CD4-positive, alpha-beta T cell (primary cell): ENCODE measurements at regions not wholly inside any gene's neighbourhood (a gene's known extent, or its start where the extent isn't known, plus 50 kb on each side); places are given as distances from the start of the nearest gene placed in this dataset.
"Not testable (repeated sequence)": the region's sequence is repeated elsewhere in the genome, so short reads cannot be mapped to it uniquely, and the experiment has no call there.

ENCODE experiments used
- ATAC-seq: fragments of 200-7000 bp; cut with Tn5 transposase; one replicate; pipeline ENCODE4 v1.10.0; 2022; ENCODE audit warnings: mild to moderate bottlenecking; ENCODE audit not compliant: poor library complexity
- CTCF ChIA-PET: fragments of 350-600 bp; sonication (Branson Sonifier 250); formaldehyde crosslinking; loops from one replicate; lab custom pipeline; 2021; ENCODE audit warnings: antibody characterized with exemption, inconsistent platforms; lab: Charles Lee
- POLR2A ChIA-PET: fragments of 350-600 bp; sonication (Branson Sonifier 250); formaldehyde crosslinking; loops from one replicate; lab custom pipeline; 2021; ENCODE audit warnings: antibody characterized with exemption, inconsistent platforms; lab: Charles Lee
- DNase-seq, 14 experiments: peaks; one replicate each; pipeline ENCODE4 v3.0.0-alpha.2; 2013 to 2020; ENCODE audit warnings: mixed read lengths in 2 of 14
- H3K27ac ChIP-seq, 2 donors: one replicate each; pipeline versions ENCODE4 v1.5.1 to v1.7.0; 2013; ENCODE audit warnings: low read length in 2 of 2, low read depth in 1 of 2, mild to moderate bottlenecking in 1 of 2
- H3K27me3 ChIP-seq, 2 experiments: 1 replicate in 1 of 2; 2 replicates in 1 of 2; pipeline versions ENCODE4 v1.6.1 to v1.7.0; 2013; ENCODE audit warnings: low read length in 2 of 2, control low read depth in 1 of 2, mild to moderate bottlenecking in 1 of 2, moderate library complexity in 1 of 2; ENCODE audit not compliant: insufficient read depth in 2 of 2, control insufficient read depth in 1 of 2
- H3K36me3 ChIP-seq: one replicate; pipeline ENCODE4 v1.6.1; 2013; ENCODE audit warnings: low read length, control low read depth; ENCODE audit not compliant: insufficient read depth
- H3K4me1 ChIP-seq: one replicate; pipeline ENCODE4 v1.6.1; 2013; ENCODE audit warnings: low read length, control low read depth; ENCODE audit not compliant: insufficient read depth
- H3K4me3 ChIP-seq: one replicate; pipeline ENCODE4 v1.5.1; 2013; ENCODE audit warnings: mild to moderate bottlenecking, low read length, moderate library complexity
- H3K9me3 ChIP-seq, 2 experiments: 1 replicate in 1 of 2; 2 replicates in 1 of 2; pipeline versions ENCODE4 v1.6.1 to v1.7.0; 2013; ENCODE audit warnings: low read length in 2 of 2, mild to moderate bottlenecking in 2 of 2, control low read depth in 1 of 2, moderate library complexity in 1 of 2; ENCODE audit not compliant: control insufficient read depth in 1 of 2, insufficient read depth in 1 of 2
- H3K27ac Mint-ChIP-seq: one replicate; pipeline ENCODE4 v1.8.0; 2020; ENCODE audit warnings: mixed read lengths
- H3K27me3 Mint-ChIP-seq: one replicate; pipeline ENCODE4 v1.8.0; 2021; ENCODE audit warnings: mixed read lengths
- H3K36me3 Mint-ChIP-seq: one replicate; pipeline ENCODE4 v1.8.0; 2021; ENCODE audit warnings: low read depth, mixed read lengths
- H3K4me1 Mint-ChIP-seq: one replicate; pipeline ENCODE4 v1.8.0; 2021; ENCODE audit warnings: low read depth, mixed read lengths
- H3K4me3 Mint-ChIP-seq: one replicate; pipeline ENCODE4 v1.8.0; 2020; ENCODE audit warnings: mild to moderate bottlenecking, mixed read lengths
- H3K9me3 Mint-ChIP-seq: one replicate; pipeline ENCODE4 v1.8.0; 2020; ENCODE audit warnings: mixed read lengths
- intact Hi-C, 2 experiments: fragments of 100-400 bp; cut with DNase I in 1 of 2; cut with micrococcal nuclease in 1 of 2; formaldehyde crosslinking; loops; one replicate each; pipeline versions ENCODE4 v1.15.1 to v1.9.0; 2023 to 2025; cut with DNase I, micrococcal nuclease
- TF ChIP-seq, protein P1 (sequence below): fragments of 200-600 bp; IDR thresholded peaks from one replicate; pipeline ENCODE4 v1.8.0; 2022; ENCODE audit warnings: antibody characterized with exemption, mild to moderate bottlenecking

- Histone ChIP-seq H3K36me3 (no peaks in the 10 kb centered on the region), H3K27ac (no peak overlapping the region), H3K4me3 (no peak overlapping the region), H3K27me3 (no peaks in the 10 kb centered on the region), H3K9me3 (no peaks in the 10 kb centered on the region), H3K4me1 (no peaks in the 10 kb centered on the region)
- no peaks in the 10 kb centered on the region for H3K9me3 Mint-ChIP-seq
- no peaks in the 10 kb centered on the region for H3K36me3 Mint-ChIP-seq
- TF ChIP-seq, protein P1, sequence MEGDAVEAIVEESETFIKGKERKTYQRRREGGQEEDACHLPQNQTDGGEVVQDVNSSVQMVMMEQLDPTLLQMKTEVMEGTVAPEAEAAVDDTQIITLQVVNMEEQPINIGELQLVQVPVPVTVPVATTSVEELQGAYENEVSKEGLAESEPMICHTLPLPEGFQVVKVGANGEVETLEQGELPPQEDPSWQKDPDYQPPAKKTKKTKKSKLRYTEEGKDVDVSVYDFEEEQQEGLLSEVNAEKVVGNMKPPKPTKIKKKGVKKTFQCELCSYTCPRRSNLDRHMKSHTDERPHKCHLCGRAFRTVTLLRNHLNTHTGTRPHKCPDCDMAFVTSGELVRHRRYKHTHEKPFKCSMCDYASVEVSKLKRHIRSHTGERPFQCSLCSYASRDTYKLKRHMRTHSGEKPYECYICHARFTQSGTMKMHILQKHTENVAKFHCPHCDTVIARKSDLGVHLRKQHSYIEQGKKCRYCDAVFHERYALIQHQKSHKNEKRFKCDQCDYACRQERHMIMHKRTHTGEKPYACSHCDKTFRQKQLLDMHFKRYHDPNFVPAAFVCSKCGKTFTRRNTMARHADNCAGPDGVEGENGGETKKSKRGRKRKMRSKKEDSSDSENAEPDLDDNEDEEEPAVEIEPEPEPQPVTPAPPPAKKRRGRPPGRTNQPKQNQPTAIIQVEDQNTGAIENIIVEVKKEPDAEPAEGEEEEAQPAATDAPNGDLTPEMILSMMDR: no peak
- no peaks in the 10 kb centered on the region for H3K4me1 Mint-ChIP-seq
- no peak overlapping the region for H3K27ac Mint-ChIP-seq
- H3K4me3 Mint-ChIP-seq: no peak overlapping the region
- POLR2A ChIA-PET: no interaction called here
- DNase-seq (no peak), ATAC-seq (no peak)
- intact Hi-C loops: no loop called here
- CTCF ChIA-PET: no interaction called here
- no peaks in the 10 kb centered on the region for H3K27me3 Mint-ChIP-seq
Measured at GRCh38 chr3:35446896-35447295, 192.4 kb upstream of the ARPP21 start.

DNA sequence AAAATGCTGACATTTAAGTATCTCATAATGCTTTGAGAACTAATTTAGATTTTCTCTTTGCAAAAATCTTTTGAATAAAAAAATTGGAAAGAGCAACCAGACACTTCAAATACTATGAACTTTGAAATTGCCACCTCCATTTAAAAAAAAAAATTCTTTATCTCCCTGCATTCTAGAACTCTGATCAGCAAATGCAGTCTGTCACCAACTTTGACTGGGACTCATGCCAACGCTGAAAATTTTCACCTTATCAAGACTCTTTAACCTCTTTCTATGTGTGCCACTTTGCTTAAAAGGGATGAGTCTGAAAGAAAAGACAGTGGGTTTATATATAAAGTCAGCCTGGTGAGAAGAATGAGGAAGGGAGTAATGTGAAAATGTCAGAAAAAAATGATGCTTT is 191.2 kb upstream of the ARPP21 start:
- intact Hi-C loops: no loop called here
- no peak overlapping the region for H3K27ac Mint-ChIP-seq
- no peaks in the 10 kb centered on the region for H3K36me3 ChIP-seq
- no peaks in the 10 kb centered on the region for H3K4me1 ChIP-seq
- POLR2A ChIA-PET: no interaction called here
- CTCF ChIA-PET: no interaction called here
- no peaks in the 10 kb centered on the region for H3K27me3 Mint-ChIP-seq
- DNase-seq (no peak), ATAC-seq (no peak)
- no peaks in the 10 kb centered on the region for H3K36me3 Mint-ChIP-seq
- no peak overlapping the region for H3K27ac ChIP-seq
- no peaks in the 10 kb centered on the region for H3K27me3 ChIP-seq
- no peaks in the 10 kb centered on the region for H3K4me1 Mint-ChIP-seq
- TF ChIP-seq, protein P1: no peak
- H3K9me3 ChIP-seq: peaks cover 0 to 9% of the 10 kb centered on the region in 2 experiments
- H3K4me3 ChIP-seq: no peak overlapping the region
- H3K9me3 Mint-ChIP-seq: no peaks in the 10 kb centered on the region
- H3K4me3 Mint-ChIP-seq: no peak overlapping the region

DNA sequence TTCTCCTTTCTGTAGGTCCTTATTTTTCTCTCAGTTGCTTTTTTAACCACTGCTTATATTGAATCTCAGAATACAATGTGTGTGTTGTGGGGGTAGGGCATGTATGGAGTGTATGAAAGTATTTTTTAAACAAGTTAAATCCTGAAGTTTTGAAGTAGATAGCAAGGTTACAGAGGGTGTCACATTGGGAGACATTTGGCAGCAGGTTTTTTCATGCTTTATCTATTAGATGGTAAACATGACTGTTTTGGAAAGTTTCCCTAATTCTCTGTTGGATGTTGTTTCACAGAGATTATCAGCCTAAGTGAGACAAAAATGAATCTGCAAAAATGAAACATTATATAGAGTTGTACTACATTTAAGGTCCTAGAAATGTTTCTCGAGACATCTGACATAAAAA is 190.6 kb upstream of the ARPP21 start:
- ATAC-seq (no peak), DNase-seq (no peak)
- Histone ChIP-seq H3K4me3 (no peak overlapping the region), H3K9me3 (peaks cover 4 to 13% of the 10 kb centered on the region in 2 experiments), H3K27ac (no peak overlapping the region), H3K36me3 (no peaks in the 10 kb centered on the region), H3K4me1 (no peaks in the 10 kb centered on the region), H3K27me3 (no peaks in the 10 kb centered on the region)
- no peaks in the 10 kb centered on the region for H3K4me1 Mint-ChIP-seq
- H3K9me3 Mint-ChIP-seq: no peaks in the 10 kb centered on the region
- no peaks in the 10 kb centered on the region for H3K27me3 Mint-ChIP-seq
- H3K4me3 Mint-ChIP-seq: no peak overlapping the region
- H3K27ac Mint-ChIP-seq: no peak overlapping the region
- CTCF ChIA-PET: no interaction called here
- intact Hi-C loops: no loop called here
- H3K36me3 Mint-ChIP-seq: no peaks in the 10 kb centered on the region
- POLR2A ChIA-PET: no interaction called here
- TF ChIP-seq, protein P1: no peak

DNA sequence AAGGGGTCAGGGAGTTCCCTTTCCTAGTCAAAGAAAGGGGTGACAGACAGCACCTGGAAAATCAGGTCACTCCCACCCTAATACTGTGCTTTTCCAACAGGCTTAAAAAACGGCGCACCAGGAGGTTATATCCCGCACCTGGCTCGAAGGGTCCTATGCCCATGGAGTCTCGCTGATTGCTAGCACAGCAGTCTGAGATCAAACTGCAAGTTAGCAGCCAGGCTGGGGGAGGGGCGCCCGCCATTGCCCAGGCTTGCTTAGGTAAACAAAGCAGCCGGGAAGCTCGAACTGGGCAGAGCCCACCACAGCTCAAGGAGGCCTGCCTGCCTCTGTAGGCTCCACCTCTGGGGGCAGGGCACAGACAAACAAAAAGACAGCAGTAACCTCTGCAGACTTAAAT is 184.5 kb upstream of the ARPP21 start:
- POLR2A ChIA-PET: not testable (repeated sequence)

More for the DNA sequence above, 184.5 kb upstream of the ARPP21 start:
- ATAC-seq, H3K4me3 ChIP-seq, DNase-seq, H3K4me1 ChIP-seq, H3K4me3 Mint-ChIP-seq, H3K27ac ChIP-seq, H3K36me3 Mint-ChIP-seq, H3K4me1 Mint-ChIP-seq, H3K27me3 ChIP-seq, H3K36me3 ChIP-seq, CTCF ChIA-PET, H3K27me3 Mint-ChIP-seq, H3K9me3 Mint-ChIP-seq, H3K27ac Mint-ChIP-seq: not testable (repeated sequence)
- peaks cover 4 to 13% of the 10 kb centered on the region in 2 experiments for H3K9me3 ChIP-seq
- intact Hi-C loops: loop anchor here in 1 of 2 experiments (10.0 kb wide), 1 partner anchor 60 kb away; no protein-coding TSS in a partner anchor
